HG03442 (cell line): ENCODE measurements at regions not wholly inside any gene's neighbourhood (a gene's known extent, or its start where the extent isn't known, plus 50 kb on each side); places are given as distances from the start of the nearest gene placed in this dataset.
"Not testable (repeated sequence)": the region's sequence is repeated elsewhere in the genome, so short reads cannot be mapped to it uniquely, and the experiment has no call there.

ENCODE experiments used
- ATAC-seq: cut with Tn5 transposase; IDR thresholded peaks from one replicate; pipeline ENCODE4 v1.9.1; 2021; ENCODE audit warnings: mild to moderate bottlenecking, moderate library complexity; ENCODE audit not compliant: unreplicated experiment

DNA sequence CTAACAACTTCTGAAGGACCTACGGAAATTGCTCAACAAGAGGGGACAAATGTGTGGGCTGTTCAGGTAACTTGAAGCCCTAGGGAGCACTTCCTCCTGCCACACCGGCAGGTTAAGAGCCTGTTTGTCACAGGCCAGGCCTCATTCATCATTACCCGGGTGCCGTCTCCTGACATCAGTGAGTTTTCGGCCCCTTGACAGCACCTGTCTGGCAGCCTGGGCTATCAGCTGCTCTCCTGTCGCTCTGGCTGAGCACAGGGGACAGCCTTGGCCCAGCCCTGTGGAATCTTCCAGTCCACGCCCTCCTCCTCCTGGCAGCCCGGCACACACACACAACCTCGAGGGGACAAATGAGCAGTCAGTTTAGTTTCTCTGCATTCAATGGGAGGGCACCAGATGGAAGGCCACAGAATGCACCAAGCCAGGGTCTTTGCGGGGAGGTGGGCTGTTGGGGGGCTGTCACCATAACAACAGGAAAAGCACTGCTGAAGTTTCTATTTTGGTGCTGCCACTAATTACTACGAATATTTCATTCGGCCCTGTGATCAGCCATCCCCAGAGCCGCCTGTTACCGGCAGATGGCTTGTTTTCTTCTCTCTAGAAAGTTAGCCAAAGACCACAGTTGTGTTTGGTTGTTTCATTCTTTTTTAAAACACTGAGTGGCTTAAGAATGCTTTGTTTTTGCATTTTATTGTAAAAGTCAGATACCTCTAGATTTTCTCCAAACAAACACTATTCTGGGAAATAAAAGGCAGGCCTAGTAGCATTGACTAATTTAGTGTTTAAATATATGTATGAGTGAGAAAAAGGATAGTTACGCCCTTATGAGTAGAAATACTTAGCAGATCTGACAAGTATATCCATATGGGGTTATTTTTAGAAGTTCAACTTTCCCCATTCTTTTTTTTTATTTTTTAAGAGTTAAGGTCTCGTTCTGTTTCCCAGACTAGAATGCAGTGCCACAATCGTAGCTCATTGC lies 189.9 kb upstream of the NDUFV2 start:
- no peak for ATAC-seq

DNA sequence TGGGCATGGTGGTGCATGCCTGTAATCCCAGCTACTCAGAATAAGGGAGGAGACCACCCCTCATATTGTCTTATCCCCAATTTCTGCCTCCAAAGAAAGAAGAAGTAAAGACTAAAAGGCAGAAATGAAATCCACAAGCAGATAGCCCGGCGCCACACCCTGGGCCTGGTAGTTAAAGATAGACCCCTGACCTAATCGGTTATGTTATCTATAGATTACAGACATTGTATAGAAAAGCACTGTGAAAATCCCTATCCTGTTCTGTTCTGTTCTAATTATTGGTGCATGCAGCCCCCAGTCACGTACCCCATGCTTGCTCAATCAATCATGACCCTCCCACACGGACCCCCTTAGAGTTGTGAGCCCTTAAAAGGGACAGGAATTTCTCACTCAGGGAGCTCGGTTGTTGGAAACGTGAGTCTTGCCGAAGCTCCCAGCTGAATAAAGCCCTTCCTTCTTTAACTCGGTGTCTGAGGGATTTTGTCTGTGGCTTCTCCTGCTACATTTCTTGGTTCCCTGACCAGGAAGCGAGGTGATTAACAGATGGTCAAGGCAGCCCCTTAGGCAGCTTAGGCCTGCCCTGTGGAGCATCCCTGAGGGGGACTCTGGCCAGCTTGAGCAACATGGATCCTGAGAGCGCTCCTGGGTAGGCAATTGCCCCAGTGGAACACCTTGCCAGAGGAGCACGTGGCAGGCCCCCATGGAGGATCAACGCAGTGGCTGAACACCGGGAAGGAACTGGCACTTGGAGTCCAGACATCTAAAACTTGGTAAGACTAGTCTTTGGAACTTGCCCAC lies 188.7 kb upstream of the NDUFV2 start:
- not testable (repeated sequence) for ATAC-seq

DNA sequence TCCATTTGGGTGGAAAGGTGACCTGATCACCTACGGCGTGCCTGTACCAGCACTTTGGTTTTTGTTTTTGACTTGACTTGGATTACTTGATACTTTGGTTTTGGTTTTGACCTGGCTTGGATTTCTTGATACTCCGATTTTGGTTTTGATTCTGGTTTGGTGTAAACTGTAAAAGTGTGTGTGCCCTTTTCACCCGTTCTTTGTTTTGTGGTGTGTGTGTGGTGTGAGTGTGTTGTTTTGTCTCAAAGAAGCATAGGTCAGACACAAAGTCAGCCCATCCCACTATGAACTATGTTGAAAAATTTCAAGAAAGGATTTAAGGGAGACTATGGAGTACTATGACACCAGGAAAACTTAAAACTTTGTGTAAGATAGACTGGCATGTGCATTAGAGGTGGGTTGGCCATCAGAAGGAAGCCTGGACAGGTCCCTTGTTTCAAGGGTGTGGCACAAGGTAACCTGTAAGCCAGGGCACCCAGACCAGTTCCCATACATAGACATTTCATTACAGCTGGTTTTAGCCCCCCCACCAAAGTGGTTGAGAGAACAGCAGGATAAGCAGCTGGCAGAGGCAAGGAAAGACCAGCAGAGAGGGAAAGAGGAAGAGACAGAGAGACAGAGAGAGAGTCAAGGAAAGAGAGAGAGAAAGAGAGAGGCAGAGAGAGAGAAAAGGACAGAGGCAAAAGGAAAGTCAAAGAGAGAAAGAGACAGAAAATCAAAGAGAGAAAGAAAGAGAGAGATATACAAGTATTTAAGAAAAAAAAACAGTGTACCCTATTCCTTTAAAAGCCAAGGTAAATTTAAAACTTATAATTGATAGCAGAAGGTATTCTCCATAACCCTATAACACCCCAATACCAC lies 187.9 kb upstream of the NDUFV2 start:
- not testable (repeated sequence) for ATAC-seq

DNA sequence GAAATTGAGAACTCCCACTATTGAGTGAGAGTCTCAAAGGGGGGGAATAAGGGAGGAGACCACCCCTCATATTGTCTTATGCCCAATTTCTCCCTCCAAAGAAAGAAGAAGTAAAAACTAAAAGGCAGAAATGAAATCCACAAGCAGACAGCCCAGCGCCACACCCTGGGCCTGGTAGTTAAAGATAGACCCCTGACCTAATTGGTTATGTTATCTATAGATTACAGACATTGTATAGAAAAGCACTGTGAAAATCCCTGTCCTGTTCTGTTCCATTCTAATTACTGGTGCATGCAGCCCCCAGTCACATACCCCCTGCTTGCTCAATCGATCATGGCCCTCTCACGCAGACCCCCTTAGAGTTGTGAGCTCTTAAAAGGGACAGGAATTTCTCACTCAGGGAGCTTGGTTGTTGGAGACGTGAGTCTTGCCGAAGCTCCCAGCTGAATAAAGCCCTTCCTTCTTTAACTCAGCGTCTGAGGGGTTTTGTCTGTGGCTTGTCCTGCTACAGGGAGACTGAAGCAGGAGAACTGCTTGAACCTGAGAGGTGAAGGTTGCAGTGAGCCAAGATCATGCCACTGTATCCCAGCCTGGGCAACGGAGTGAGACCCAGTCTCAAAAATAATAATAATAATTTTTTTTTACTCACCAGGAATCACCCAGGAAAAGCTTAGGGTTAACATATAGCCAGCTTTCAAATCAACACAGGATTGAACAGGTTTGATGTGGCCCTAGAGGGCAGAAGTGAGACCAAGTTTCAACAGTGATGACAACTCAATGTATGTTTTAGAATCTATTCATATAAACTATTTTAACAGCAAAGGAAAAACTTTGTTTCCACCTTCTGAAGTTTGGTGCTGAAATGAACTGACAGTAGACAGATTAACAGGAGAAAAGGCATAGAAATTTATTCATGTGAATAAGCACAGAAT lies 181.4 kb upstream of the NDUFV2 start:
- ATAC-seq = not testable (repeated sequence)

- no peak for ATAC-seq
These were observed 176.0 kb upstream of the NDUFV2 start for GRCh38 chr18:8926464-8926863.

DNA sequence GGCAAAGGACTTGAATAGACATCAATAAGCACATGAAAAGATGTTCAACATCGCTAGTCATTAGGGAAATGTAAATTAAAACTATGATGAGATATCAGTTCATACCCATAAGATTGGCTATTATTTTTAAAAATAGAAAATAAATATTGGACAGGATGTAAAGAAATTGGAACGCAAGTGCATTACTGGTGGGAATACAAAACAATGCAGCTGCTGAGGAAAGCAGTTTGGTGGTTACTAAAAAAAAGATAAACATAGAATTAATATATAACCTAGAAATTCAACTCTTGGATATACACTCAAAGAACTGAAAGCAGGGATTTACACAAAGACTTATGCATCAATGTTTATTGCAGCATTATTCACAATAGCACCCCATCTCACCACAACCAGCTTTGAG lies 174.5 kb upstream of the NDUFV2 start:
- ATAC-seq = no peak

- no peak for ATAC-seq
These were observed 173.4 kb upstream of the NDUFV2 start for GRCh38 chr18:8928847-8929780.

DNA sequence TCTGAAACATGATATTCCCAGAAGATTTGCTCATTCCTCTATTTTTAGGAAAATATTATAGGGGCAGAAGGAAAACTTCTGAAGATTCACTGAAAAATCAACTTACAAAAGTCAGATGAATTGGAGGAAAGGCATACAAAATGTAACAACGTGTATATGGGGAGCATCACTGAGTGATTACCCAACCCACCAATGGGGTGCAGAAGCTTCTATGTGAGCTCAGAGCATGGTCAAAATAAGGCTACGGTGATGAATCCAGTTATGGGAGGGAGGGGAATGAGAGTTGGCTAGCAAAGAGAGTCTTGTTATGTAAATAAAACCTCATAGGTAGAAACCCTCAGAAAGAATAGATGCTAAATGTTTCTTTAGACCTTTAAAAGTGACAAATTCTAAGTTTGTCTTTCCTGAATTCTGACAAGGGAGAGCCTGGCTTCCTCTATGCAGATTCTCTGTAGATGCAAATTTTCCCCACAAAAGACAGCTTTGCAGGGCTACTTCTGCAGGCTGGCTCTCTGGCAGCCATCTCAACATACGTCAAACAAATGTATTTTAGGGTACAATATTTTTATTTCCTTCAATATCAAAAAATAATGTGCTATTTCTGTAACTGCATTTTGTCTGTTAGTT lies 171.4 kb upstream of the NDUFV2 start:
- ATAC-seq = no peak

DNA sequence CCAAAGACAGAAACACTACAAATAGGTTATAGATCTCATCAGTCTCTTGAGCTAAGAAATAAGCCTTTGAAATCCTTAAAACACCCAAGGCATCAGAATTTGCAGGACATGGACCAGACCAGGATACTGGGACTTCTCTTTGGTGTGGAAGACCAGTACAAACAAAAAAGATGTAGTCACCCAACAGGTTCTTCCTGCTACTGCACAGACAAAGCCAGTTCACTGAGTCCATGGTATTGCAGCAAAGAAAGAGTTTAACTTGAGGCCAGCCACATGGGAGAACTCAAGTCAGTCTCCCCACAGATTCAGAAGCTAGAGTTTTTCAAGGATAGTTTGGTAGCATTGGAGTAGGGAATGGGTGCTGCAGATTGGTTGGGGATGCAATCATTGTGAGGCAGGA lies 169.6 kb upstream of the NDUFV2 start:
- ATAC-seq = no peak

DNA sequence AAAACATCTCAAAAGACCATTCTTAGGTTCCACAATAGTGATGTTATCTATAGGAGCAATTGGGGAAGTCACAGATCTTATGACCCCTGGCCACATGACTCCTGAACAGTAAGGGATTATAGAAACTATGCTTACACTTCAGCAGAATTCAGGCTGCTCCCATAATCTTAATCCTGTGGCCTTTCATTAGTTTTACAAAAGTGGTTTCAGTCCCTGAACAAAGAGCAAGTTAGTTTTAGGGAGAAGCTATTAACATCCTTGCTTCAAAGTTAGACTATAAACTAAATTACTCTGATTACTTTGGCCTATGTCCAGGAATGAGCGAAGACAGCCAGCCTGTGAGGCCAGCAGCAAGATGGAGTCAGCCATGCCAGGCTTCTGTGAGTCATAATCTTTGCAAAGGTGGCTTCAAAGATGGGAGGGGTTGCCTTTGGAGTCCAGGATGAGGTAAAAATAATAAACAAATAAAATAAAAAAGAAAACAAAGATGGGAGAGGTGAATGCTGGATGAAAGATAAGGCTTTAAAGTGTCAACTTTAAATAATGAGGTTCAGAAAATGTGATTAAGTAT lies 168.7 kb upstream of the NDUFV2 start:
- ATAC-seq = no peak

DNA sequence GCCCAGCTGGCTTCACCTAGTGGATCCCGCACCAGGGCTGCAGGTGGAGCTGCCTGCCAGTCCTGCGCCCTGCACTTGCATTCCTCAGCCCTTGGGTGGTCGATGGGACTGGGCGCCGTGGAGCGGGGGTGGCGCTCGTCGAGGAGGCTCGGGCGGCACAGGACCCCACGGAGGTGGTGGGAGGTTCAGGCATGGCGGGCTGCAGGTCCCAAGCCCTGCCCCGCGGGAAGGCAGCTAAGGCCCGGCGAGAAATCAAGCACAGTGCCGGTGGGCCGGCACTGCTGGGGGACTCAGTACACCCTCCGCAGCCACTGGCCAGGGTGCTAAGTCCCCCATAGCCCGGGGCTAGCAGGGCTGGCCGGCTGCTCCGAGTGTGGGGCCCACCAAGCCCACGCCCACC lies 167.2 kb upstream of the NDUFV2 start:
- not testable (repeated sequence) for ATAC-seq

- ATAC-seq = no peak
These were observed 165.9 kb upstream of the NDUFV2 start for GRCh38 chr18:8936619-8937018.

GRCh38 chr18:8937160-8938094 lies 165.1 kb upstream of the NDUFV2 start:
- no peak for ATAC-seq

- no peak for ATAC-seq
These were observed 163.7 kb upstream of the NDUFV2 start for GRCh38 chr18:8938817-8939216.

DNA sequence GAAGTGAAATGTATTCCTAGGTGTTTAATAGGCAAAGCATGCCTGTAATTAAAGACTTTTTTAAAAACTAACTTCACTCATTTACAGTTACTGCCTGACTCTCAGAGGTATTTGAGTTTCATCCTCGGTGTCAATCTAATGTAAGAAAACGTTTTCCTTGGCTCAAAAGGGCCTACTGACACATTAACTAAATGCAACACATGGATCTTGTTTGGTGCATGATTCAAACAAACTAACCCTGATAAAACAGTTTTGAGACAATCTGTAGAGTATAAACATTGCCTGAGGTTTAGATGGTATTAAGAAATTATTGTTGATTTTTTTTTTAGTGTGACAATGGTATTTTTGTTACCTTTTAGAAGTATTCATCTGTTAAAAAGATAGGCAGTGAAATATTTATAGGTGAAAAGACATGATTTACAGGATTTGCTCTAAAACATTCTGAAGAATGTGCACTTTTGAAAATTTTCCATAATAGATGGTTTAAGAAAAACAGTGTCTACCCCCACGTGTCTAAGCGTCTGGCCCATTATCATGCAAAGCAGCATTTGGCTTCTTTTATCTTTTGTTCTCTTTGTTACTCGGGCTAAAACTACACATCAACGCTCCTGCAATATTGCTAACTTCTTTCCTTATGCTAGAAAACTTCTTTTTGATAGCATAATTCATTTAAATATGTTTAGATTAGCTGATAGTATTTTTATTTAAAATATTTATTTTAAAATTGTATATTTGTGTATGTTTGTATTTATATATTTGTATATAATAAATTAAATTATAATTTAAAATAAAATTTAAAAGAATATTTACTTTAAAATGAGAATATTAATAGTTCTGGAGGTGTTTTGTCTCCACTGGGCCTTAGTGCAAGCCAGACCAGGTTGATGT lies 160.2 kb upstream of the NDUFV2 start:
- no peak for ATAC-seq
